GM18502 (cell line): ENCODE measurements at regions not wholly inside any gene's neighbourhood (a gene's known extent, or its start where the extent isn't known, plus 50 kb on each side); places are given as distances from the start of the nearest gene placed in this dataset.

Experiments used
- ATAC-seq: cut with Tn5 transposase; IDR thresholded peaks from one replicate; pipeline ENCODE4 v1.9.1; 2021; ENCODE audit warnings: mild to moderate bottlenecking; ENCODE audit not compliant: unreplicated experiment, poor library complexity

GRCh38 chr20:39253051-39253755 is 291.1 kb downstream of the DHX35 start:
- ATAC-seq, result no peak

- no peak for ATAC-seq
These were observed 289.9 kb downstream of the DHX35 start for GRCh38 chr20:39252035-39252434.

GRCh38 chr20:39249798-39250197 is 287.7 kb downstream of the DHX35 start:
- no peak for ATAC-seq

GRCh38 chr20:39248862-39249485 is 286.8 kb downstream of the DHX35 start:
- no peak for ATAC-seq

- ATAC-seq, result no peak
These were observed 286.2 kb downstream of the DHX35 start for GRCh38 chr20:39248171-39248861.

- no peak for ATAC-seq
These were observed 284.3 kb downstream of the DHX35 start for GRCh38 chr20:39246436-39246835.

- no peak for ATAC-seq
These were observed 283.7 kb downstream of the DHX35 start for GRCh38 chr20:39245685-39246311.

GRCh38 chr20:39243962-39244361 is 281.8 kb downstream of the DHX35 start:
- ATAC-seq, result no peak

GRCh38 chr20:39242614-39243013 is 280.5 kb downstream of the DHX35 start:
- ATAC-seq, result no peak

GRCh38 chr20:39234520-39235095 is 272.5 kb downstream of the DHX35 start:
- ATAC-seq, result no peak

GRCh38 chr20:39233755-39234154 is 271.6 kb downstream of the DHX35 start:
- ATAC-seq, result no peak

GRCh38 chr20:39227416-39227815 is 265.3 kb downstream of the DHX35 start:
- ATAC-seq, result no peak

- no peak for ATAC-seq
These were observed 263.8 kb downstream of the DHX35 start for GRCh38 chr20:39225978-39226377.

- no peak for ATAC-seq
These were observed 263.4 kb downstream of the DHX35 start for GRCh38 chr20:39225536-39225935.

GRCh38 chr20:39222101-39222500 is 260.0 kb downstream of the DHX35 start:
- no peak for ATAC-seq

GRCh38 chr20:39216195-39216594 is 254.1 kb downstream of the DHX35 start:
- no peak for ATAC-seq

- ATAC-seq, result no peak
These were observed 252.7 kb downstream of the DHX35 start for GRCh38 chr20:39214828-39215227.

GRCh38 chr20:39213476-39214145 is 251.5 kb downstream of the DHX35 start:
- ATAC-seq, result no peak

GRCh38 chr20:39211060-39211748 is 249.1 kb downstream of the DHX35 start:
- no peak for ATAC-seq
